GF-D8 (cell line): ENCODE measurements at regions not wholly inside any gene's neighbourhood (a gene's known extent, or its start where the extent isn't known, plus 50 kb on each side); places are given as distances from the start of the nearest gene placed in this dataset.

Experiments
- DNase-seq: peaks from one replicate; lab custom pipeline; 2025; lab: John Stamatoyannopoulos, UW

- DNase-seq: no peak
Measured at GRCh38 chr2:120658042-120658769, 77.5 kb upstream of the GLI2 start.

GRCh38 chr2:120658770-120659158 lies 76.9 kb upstream of the GLI2 start:
- DNase-seq: no peak

- no peak for DNase-seq
Measured at GRCh38 chr2:120659275-120659977, 76.2 kb upstream of the GLI2 start.

- no peak for DNase-seq
Measured at GRCh38 chr2:120660056-120660694, 75.5 kb upstream of the GLI2 start.

GRCh38 chr2:120660771-120661459 lies 74.8 kb upstream of the GLI2 start:
- DNase-seq: no peak

GRCh38 chr2:120661551-120661950 lies 74.1 kb upstream of the GLI2 start:
- no peak for DNase-seq

GRCh38 chr2:120662046-120662445 lies 73.6 kb upstream of the GLI2 start:
- DNase-seq: no peak

GRCh38 chr2:120662746-120663145 lies 72.9 kb upstream of the GLI2 start:
- no peak for DNase-seq

- DNase-seq: no peak
Measured at GRCh38 chr2:120666433-120666832, 69.2 kb upstream of the GLI2 start.

GRCh38 chr2:120667981-120668380 lies 67.7 kb upstream of the GLI2 start:
- no peak for DNase-seq

GRCh38 chr2:120669121-120669952 lies 66.3 kb upstream of the GLI2 start:
- DNase-seq: no peak

- no peak for DNase-seq
Measured at GRCh38 chr2:120669971-120670370, 65.7 kb upstream of the GLI2 start.

GRCh38 chr2:120670371-120670770 lies 65.3 kb upstream of the GLI2 start:
- no peak for DNase-seq

GRCh38 chr2:120670771-120671480 lies 64.7 kb upstream of the GLI2 start:
- no peak for DNase-seq

- no peak for DNase-seq
Measured at GRCh38 chr2:120672526-120673204, 63.0 kb upstream of the GLI2 start.

- no peak for DNase-seq
Measured at GRCh38 chr2:120673205-120673550, 62.5 kb upstream of the GLI2 start.

GRCh38 chr2:120673571-120674061 lies 62.1 kb upstream of the GLI2 start:
- no peak for DNase-seq

- no peak for DNase-seq
Measured at GRCh38 chr2:120674246-120675170, 61.2 kb upstream of the GLI2 start.

GRCh38 chr2:120675460-120676130 lies 60.1 kb upstream of the GLI2 start:
- DNase-seq: no peak
